Smooth muscle cell (in vitro differentiated cells): ENCODE measurements at regions not wholly inside any gene's neighbourhood (a gene's known extent, or its start where the extent isn't known, plus 50 kb on each side); places are given as distances from the start of the nearest gene placed in this dataset.

Experiments used
- DNase-seq: peaks from one replicate; lab custom pipeline; 2025; ENCODE audit not compliant: unreplicated experiment; lab: John Stamatoyannopoulos, UW
- H2AFZ ChIP-seq: fragments of 200-600 bp; sonication (generic); 2 replicates; pipeline ENCODE4 v1.6.0; 2016; ENCODE audit warnings: antibody characterized with exemption, low read depth, mild to moderate bottlenecking
- H3F3A ChIP-seq: fragments of 200-600 bp; sonication (generic); 2 replicates; pipeline ENCODE4 v1.6.0; 2017; ENCODE audit warnings: antibody characterized with exemption, low read depth
- H3K27ac ChIP-seq: fragments of 200-600 bp; sonication (generic); 2 replicates; pipeline ENCODE4 v1.5.1; 2016; ENCODE audit warnings: low read depth, mild to moderate bottlenecking
- H3K27me3 ChIP-seq: fragments of 200-600 bp; sonication (generic); 2 replicates; pipeline ENCODE4 v1.6.1; 2016; ENCODE audit warnings: low read depth, mild to moderate bottlenecking
- H3K36me3 ChIP-seq: fragments of 200-600 bp; sonication (generic); 2 replicates; pipeline ENCODE4 v1.5.1; 2016; ENCODE audit warnings: low read depth
- H3K4me1 ChIP-seq: fragments of 200-600 bp; sonication (generic); 2 replicates; pipeline ENCODE4 v1.5.1; 2016; ENCODE audit warnings: low read depth
- H3K4me2 ChIP-seq: fragments of 200-600 bp; sonication (generic); 2 replicates; pipeline ENCODE4 v1.6.0; 2016; ENCODE audit warnings: mild to moderate bottlenecking
- H3K4me3 ChIP-seq: fragments of 200-600 bp; sonication (generic); 2 replicates; pipeline ENCODE4 v1.5.1; 2016; ENCODE audit warnings: mild to moderate bottlenecking
- H3K79me2 ChIP-seq: fragments of 200-600 bp; sonication (generic); 2 replicates; pipeline ENCODE4 v1.6.0; 2016; ENCODE audit warnings: low read depth, mild to moderate bottlenecking
- H3K9ac ChIP-seq: fragments of 200-600 bp; sonication (generic); 2 replicates; pipeline ENCODE4 v1.6.0; 2016; ENCODE audit warnings: low read depth
- H3K9me3 ChIP-seq: fragments of 200-600 bp; sonication (generic); replicated peaks from 2 replicates; pipeline ENCODE4 v1.5.1; 2016; ENCODE audit warnings: low read depth
- H4K20me1 ChIP-seq: fragments of 200-600 bp; sonication (generic); 2 replicates; pipeline ENCODE4 v1.6.0; 2016; ENCODE audit warnings: low read depth
- CTCF ChIP-seq: fragments of 200-600 bp; sonication (generic); IDR thresholded peaks from 2 replicates; pipeline ENCODE4 v1.5.1; 2017; ENCODE audit warnings: borderline replicate concordance, mild to moderate bottlenecking, antibody characterized with exemption; ENCODE audit not compliant: insufficient read depth, poor library complexity, severe bottlenecking
- WGBS: methylation state at CpG from one replicate; pipeline ENCODE4 v1.1.7; 2016; ENCODE audit warnings: low lambda C conversion rate; 5-methylcytosine and 5-hydroxymethylcytosine counted together

- H2AFZ ChIP-seq = no peak overlapping the region
- no peak overlapping the region for H3K9ac ChIP-seq
- no peak for DNase-seq
- H3F3A ChIP-seq = peaks cover 7% of the 10 kb centered on the region
- no peaks in the 10 kb centered on the region for H3K27me3 ChIP-seq
- H3K4me2 ChIP-seq = no peak overlapping the region
- no peaks in the 10 kb centered on the region for H3K79me2 ChIP-seq
- no peak overlapping the region for H3K4me3 ChIP-seq
- H3K27ac ChIP-seq = no peak overlapping the region
- no peaks in the 10 kb centered on the region for H3K36me3 ChIP-seq
- no peak for TF ChIP-seq CTCF
- H3K4me1 ChIP-seq = peaks cover 7% of the 10 kb centered on the region
- H3K9me3 ChIP-seq = no peaks in the 10 kb centered on the region
- WGBS = 98% methylated on average over 5 of the region's 5 CpGs
- H4K20me1 ChIP-seq = no peaks in the 10 kb centered on the region
Observed at GRCh38 chr11:130529366-130529765, 80.9 kb downstream of the ADAMTS15 start.

- peaks cover 7% of the 10 kb centered on the region for H3K4me1 ChIP-seq
- H3K36me3 ChIP-seq = no peaks in the 10 kb centered on the region
- H3K4me2 ChIP-seq = no peak overlapping the region
- no peak overlapping the region for H3K27ac ChIP-seq
- no peaks in the 10 kb centered on the region for H3K79me2 ChIP-seq
- 86% methylated on average over 2 of the region's 2 CpGs for WGBS
- H3K4me3 ChIP-seq = no peak overlapping the region
- no peak overlapping the region for H2AFZ ChIP-seq
- no peak for TF ChIP-seq CTCF
- peaks cover 7% of the 10 kb centered on the region for H3F3A ChIP-seq
- no peaks in the 10 kb centered on the region for H3K27me3 ChIP-seq
- no peak overlapping the region for H3K9ac ChIP-seq
- no peaks in the 10 kb centered on the region for H4K20me1 ChIP-seq
- no peak for DNase-seq
- H3K9me3 ChIP-seq = no peaks in the 10 kb centered on the region
Observed at GRCh38 chr11:130531061-130531460, 82.6 kb downstream of the ADAMTS15 start.

- no peaks in the 10 kb centered on the region for H3K9me3 ChIP-seq
- H3K27me3 ChIP-seq = no peaks in the 10 kb centered on the region
- no peaks in the 10 kb centered on the region for H3K36me3 ChIP-seq
- no peaks in the 10 kb centered on the region for H4K20me1 ChIP-seq
- H3K27ac ChIP-seq = no peak overlapping the region
- 79% methylated on average over 12 of the region's 12 CpGs for WGBS
- no peak overlapping the region for H2AFZ ChIP-seq
- H3K79me2 ChIP-seq = no peaks in the 10 kb centered on the region
- no peaks in the 10 kb centered on the region for H3F3A ChIP-seq
- H3K4me3 ChIP-seq = no peak overlapping the region
- no peak overlapping the region for H3K9ac ChIP-seq
- TF ChIP-seq CTCF = no peak
- H3K4me1 ChIP-seq = no peaks in the 10 kb centered on the region
- no peak overlapping the region for H3K4me2 ChIP-seq
- DNase-seq = no peak
Observed at GRCh38 chr11:130533113-130533798, 84.8 kb downstream of the ADAMTS15 start.

GRCh38 chr11:130533871-130534270 lies 85.4 kb downstream of the ADAMTS15 start:
- Histone ChIP-seq H3K9me3 (no peaks in the 10 kb centered on the region), H3K27ac (no peak overlapping the region), H4K20me1 (no peaks in the 10 kb centered on the region), H3K36me3 (no peaks in the 10 kb centered on the region), H3K4me1 (no peaks in the 10 kb centered on the region), H3K9ac (no peak overlapping the region), H3K4me2 (no peak overlapping the region), H3K27me3 (no peaks in the 10 kb centered on the region), H3K79me2 (no peaks in the 10 kb centered on the region), H3F3A (no peaks in the 10 kb centered on the region), H2AFZ (no peak overlapping the region), H3K4me3 (no peak overlapping the region)
- no peak for TF ChIP-seq CTCF
- DNase-seq = no peak
- 94% methylated on average over 5 of the region's 5 CpGs for WGBS
